ENCODE measurements at regions not wholly inside any gene's neighbourhood (a gene's known extent, or its start where the extent isn't known, plus 50 kb on each side); places are given as distances from the start of the nearest gene placed in this dataset.

- no peak for TF ChIP-seq YY1 (IDR thresholded peaks at IDR 0.05; ENCODE audit: insufficient read depth, insufficient read length)
- no peak for TF ChIP-seq ZNF274 (IDR thresholded peaks at IDR 0.05; ENCODE audit: low read depth, low read length)
Measured at GRCh38 chr9:118985851-118986250, 383.4 kb downstream of the BRINP1 start.
